Bronchial epithelial cell (primary cell): ENCODE measurements at regions not wholly inside any gene's neighbourhood (a gene's known extent, or its start where the extent isn't known, plus 50 kb on each side); places are given as distances from the start of the nearest gene placed in this dataset.

Experiments
- DNase-seq: peaks from one replicate; pipeline ENCODE4 v3.0.0-alpha.2; 2010; ENCODE audit warnings: low read depth
- FAIRE-seq: peaks from 2 replicates; lab custom pipeline; 2011; peaks lifted over from hg19 to GRCh38; lab: Jason Lieb, UNC
- H3K27me3 ChIP-seq: 2 replicates; pipeline ENCODE4 v1.5.1; 2011; ENCODE audit warnings: low read length; ENCODE audit not compliant: control insufficient read depth, insufficient read depth
- H3K36me3 ChIP-seq: 2 replicates; pipeline ENCODE4 v1.5.1; 2011; ENCODE audit warnings: low read length; ENCODE audit not compliant: control insufficient read depth, insufficient read depth
- H3K4me3 ChIP-seq: 2 replicates; pipeline ENCODE4 v1.5.1; 2011; ENCODE audit warnings: mild to moderate bottlenecking, low read depth, low read length, control low read depth
- TF ChIP-seq, protein P1 (sequence below): IDR thresholded peaks from 2 replicates; pipeline ENCODE4 v1.5.1; 2011; ENCODE audit warnings: mild to moderate bottlenecking, moderate library complexity, low read length, control low read depth, inconsistent platforms; ENCODE audit not compliant: insufficient read depth, severe bottlenecking

DNA sequence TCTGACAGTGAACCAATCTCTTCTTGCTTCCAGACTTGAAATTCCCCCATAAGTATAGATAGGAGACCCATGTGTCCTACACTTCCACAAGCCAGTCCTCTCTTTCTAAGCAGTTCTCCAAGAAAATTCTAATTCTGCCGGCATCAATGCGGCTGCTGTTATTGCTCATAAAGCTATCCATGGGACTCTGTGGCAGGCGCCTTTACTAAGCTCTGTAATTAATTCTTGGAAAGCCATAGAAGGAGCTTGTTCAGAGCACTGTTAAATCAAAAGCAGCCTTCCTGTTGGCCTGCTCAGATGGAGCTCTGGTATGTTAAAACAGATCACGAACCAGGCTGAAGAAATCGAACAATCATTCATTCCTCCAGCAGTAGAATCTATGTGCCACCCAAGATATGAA lies 244.3 kb upstream of the NFE2L3 start:
- Histone ChIP-seq H3K4me3 (no peak overlapping the region), H3K36me3 (no peaks in the 10 kb centered on the region), H3K27me3 (no peaks in the 10 kb centered on the region)
- DNase-seq: no peak
- FAIRE-seq: no peak
- TF ChIP-seq, protein P1, sequence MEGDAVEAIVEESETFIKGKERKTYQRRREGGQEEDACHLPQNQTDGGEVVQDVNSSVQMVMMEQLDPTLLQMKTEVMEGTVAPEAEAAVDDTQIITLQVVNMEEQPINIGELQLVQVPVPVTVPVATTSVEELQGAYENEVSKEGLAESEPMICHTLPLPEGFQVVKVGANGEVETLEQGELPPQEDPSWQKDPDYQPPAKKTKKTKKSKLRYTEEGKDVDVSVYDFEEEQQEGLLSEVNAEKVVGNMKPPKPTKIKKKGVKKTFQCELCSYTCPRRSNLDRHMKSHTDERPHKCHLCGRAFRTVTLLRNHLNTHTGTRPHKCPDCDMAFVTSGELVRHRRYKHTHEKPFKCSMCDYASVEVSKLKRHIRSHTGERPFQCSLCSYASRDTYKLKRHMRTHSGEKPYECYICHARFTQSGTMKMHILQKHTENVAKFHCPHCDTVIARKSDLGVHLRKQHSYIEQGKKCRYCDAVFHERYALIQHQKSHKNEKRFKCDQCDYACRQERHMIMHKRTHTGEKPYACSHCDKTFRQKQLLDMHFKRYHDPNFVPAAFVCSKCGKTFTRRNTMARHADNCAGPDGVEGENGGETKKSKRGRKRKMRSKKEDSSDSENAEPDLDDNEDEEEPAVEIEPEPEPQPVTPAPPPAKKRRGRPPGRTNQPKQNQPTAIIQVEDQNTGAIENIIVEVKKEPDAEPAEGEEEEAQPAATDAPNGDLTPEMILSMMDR: no peak

DNA sequence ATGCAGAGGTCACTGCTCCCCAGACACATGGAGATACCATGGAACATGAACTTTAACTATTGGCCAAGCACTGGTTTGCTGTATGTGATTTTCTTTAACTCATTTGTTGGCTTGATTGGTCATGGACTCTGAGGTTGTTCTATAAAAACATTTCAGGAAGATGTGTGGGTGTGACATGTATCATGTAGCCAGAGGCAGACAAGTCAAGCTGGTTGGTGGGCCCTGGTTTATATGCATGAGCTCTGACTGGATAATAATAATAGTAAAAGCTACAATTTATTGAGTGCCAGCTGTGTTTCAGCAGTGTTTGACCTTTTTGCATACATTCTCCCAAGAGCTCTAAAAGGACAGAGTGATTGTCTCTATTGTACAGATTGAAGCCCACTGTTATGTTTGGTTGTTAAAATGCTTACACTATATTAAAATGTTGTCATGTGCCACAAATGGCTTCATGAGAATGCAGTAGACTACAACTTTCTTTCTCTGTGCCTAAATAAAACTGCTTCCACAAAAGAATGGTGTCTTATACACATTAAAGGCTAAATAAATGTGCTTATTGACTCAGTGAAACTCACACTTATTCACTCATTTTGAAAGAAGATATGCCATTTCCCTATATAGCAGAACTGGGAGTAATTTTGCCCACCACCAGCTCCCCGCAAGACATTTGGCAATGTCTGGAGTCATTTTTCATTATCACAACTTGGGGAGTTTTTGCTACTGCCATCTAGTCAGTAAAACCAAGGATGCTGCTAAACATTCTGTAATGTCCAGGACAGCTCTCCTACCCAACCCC lies 243.6 kb upstream of the NFE2L3 start:
- no peaks in the 10 kb centered on the region for H3K36me3 ChIP-seq
- TF ChIP-seq, protein P1: no peak

DNA sequence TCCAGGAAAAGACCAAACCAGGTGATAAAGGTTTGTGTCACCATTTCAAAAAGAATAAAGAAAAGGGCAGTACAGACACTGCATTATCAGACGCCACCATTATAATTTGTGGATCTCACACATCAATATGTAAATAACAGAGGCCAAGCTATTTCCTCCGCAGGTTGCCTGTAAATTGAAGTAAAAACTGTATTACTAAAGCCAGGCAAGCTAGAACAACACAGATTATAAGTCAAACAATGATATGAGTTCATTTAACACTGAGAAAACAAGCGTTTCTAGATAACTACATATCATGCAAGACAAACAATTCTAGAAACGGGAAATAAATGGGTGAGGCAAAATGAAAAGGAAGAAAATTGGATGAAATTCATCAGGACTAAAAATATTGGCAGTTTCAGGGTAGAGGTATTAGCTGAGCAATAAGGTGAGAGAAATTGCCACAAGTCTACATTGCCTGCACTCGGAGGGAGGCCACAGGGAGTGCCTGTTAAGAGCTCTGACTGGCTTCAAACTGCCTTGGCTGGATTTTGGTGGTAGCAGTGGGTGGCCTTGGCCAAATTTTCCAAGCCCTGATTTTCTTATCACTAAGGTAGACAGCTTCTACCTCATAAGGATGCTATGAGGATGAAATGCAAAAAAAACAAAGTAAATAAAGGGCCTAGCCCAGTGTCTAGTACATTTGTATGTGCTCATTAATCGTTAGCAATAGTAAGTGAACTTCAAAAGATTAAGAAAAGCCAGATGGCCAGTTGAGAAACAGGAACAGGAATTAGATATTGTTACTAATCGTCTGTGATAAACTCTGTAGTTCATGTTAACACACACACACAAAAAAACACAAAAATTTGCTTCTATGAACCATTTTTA lies 240.0 kb upstream of the NFE2L3 start:
- DNase-seq (no peak), FAIRE-seq (no peak)
- Histone ChIP-seq H3K4me3 (no peak overlapping the region), H3K27me3 (no peaks in the 10 kb centered on the region), H3K36me3 (no peaks in the 10 kb centered on the region)
- TF ChIP-seq, protein P1: no peak

More for the DNA sequence above, 243.6 kb upstream of the NFE2L3 start:
- DNase-seq: peak; percentile 29
- no peak for FAIRE-seq
- Histone ChIP-seq H3K27me3 (no peaks in the 10 kb centered on the region), H3K4me3 (no peak overlapping the region)

DNA sequence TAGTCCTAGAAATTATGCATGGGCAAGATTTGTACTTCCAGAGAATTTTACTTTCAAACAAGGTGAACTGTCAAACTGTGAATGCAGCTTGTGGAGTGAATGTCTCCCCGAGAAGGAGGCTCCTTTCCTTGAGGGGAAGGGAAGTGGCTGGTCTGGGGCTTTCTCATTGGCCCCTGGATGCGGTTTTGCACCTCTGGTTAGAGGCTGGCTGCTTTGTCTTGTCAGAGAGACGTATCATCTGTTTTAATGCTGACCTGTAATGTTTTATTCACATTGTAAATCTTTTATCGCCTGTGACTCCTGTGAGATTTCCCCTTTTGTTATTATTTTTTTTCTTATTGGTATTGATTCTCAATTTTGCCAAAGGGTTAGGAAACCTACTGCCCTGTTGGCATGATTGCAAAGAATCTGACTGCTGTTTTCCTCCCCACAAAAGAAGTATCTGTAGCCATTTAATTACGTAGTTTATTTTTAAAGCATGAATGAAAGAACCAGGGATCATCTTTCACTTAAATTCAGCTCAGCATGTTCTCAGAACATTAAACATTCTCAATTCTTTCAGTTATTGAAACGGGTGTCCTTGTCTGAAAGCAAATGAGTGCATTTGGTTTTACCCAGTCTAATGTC lies 238.3 kb upstream of the NFE2L3 start:
- TF ChIP-seq, protein P1: no peak
- H3K36me3 ChIP-seq: no peaks in the 10 kb centered on the region
- no peaks in the 10 kb centered on the region for H3K27me3 ChIP-seq
- DNase-seq: no peak
- no peak for FAIRE-seq
- H3K4me3 ChIP-seq: no peak overlapping the region

DNA sequence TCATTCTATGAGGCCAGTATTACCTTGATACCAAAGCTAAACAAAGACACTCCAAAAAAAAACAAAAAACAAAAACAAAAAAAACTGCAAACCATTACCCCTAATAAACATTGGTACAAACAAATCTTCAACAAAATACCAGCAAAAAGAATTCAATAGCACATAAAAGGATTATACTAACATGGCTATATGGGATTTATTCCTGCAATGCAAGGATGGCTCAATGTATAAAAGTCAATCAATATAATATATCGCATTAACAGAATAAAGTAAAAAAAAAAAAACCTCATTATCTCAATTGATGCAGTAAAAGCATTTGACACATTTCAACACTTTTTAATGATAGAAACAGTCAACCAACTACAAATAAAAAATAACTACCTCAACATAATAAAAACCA lies 233.3 kb upstream of the NFE2L3 start:
- TF ChIP-seq, protein P1: no peak
- FAIRE-seq: no peak
- no peaks in the 10 kb centered on the region for H3K27me3 ChIP-seq
- DNase-seq: no peak
- H3K4me3 ChIP-seq: no peak overlapping the region
- no peaks in the 10 kb centered on the region for H3K36me3 ChIP-seq
